SH-SY5Y (cell line): ENCODE measurements at regions not wholly inside any gene's neighbourhood (a gene's known extent, or its start where the extent isn't known, plus 50 kb on each side); places are given as distances from the start of the nearest gene placed in this dataset.

Experiments
- GATA2 ChIP-seq: IDR thresholded peaks from 2 replicates; pipeline ENCODE4 v1.6.1; 2011; ENCODE audit warnings: mild to moderate bottlenecking, low read depth, low read length
- GATA3 ChIP-seq: IDR thresholded peaks from 2 replicates; pipeline ENCODE4 v1.6.1; 2011; ENCODE audit warnings: low read depth, mild to moderate bottlenecking, low read length, moderate library complexity

DNA sequence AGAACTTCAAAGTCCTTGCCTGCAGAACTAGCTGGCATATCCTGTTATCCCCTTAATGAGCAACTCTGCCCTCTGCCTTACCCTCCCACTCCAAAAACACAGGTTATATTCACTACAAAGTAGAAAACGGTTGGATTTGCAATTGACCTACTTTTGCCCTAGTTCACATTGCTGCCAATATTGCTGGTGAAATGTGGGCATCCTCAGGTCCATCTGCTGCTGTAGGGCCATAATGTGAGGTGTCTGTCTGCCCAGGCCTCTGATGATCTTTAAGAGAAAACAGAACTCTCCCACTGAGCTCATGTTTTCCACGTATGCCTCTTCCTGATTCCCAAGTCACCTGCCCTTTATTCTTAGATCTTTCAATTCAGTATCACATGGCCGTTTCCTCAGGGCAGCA, 294.0 kb upstream of the CDH20 start:
- TF ChIP-seq GATA3 (no peak), GATA2 (no peak)
